Neural crest cell (in vitro differentiated cells): ENCODE measurements at regions not wholly inside any gene's neighbourhood (a gene's known extent, or its start where the extent isn't known, plus 50 kb on each side); places are given as distances from the start of the nearest gene placed in this dataset.

Experiments used
- DNase-seq: peaks from one replicate; pipeline ENCODE4 v3.0.0; 2021; ENCODE audit warnings: low read depth, mixed read lengths, low spot score
- H3K27ac Mint-ChIP-seq: one replicate; pipeline ENCODE4 v1.8.0; 2021; ENCODE audit warnings: mild to moderate bottlenecking, mixed read lengths; ENCODE audit not compliant: unreplicated experiment
- H3K27me3 Mint-ChIP-seq: 2 replicates; pipeline ENCODE4 v1.8.0; 2021; ENCODE audit warnings: low read depth, mild to moderate bottlenecking, mixed read lengths
- H3K36me3 Mint-ChIP-seq: 2 replicates; pipeline ENCODE4 v1.8.0; 2021; ENCODE audit warnings: low read depth, mild to moderate bottlenecking, mixed read lengths
- H3K4me1 Mint-ChIP-seq: 2 replicates; pipeline ENCODE4 v1.8.0; 2021; ENCODE audit warnings: mixed read lengths
- H3K4me3 Mint-ChIP-seq: one replicate; pipeline ENCODE4 v1.8.0; 2021; ENCODE audit warnings: mild to moderate bottlenecking, mixed read lengths
- H3K9me3 Mint-ChIP-seq: 2 replicates; pipeline ENCODE4 v1.8.0; 2021; ENCODE audit warnings: mixed read lengths
- CTCF ChIP-seq: fragments of 200-600 bp; sonication (generic); conservative IDR thresholded peaks from 2 replicates; pipeline ENCODE4 v1.5.0; 2021; ENCODE audit warnings: antibody characterized with exemption, mild to moderate bottlenecking

GRCh38 chr7:54888734-54889082 lies 129.7 kb upstream of the SEC61G start:
- peak overlapping the region; percentile 72 for H3K4me3 Mint-ChIP-seq
- peaks cover 7% of the 10 kb centered on the region for H3K27me3 Mint-ChIP-seq
- DNase-seq = peak; percentile 14
- TF ChIP-seq CTCF = no peak
- H3K4me1 Mint-ChIP-seq = peaks cover 8% of the 10 kb centered on the region
- no peaks in the 10 kb centered on the region for H3K36me3 Mint-ChIP-seq
- H3K9me3 Mint-ChIP-seq = no peaks in the 10 kb centered on the region
- H3K27ac Mint-ChIP-seq = no peak overlapping the region

- DNase-seq = no peak
- H3K27me3 Mint-ChIP-seq = peaks cover 9% of the 10 kb centered on the region
- no peaks in the 10 kb centered on the region for H3K4me1 Mint-ChIP-seq
- H3K9me3 Mint-ChIP-seq = no peaks in the 10 kb centered on the region
- no peaks in the 10 kb centered on the region for H3K36me3 Mint-ChIP-seq
- no peak overlapping the region for H3K27ac Mint-ChIP-seq
- H3K4me3 Mint-ChIP-seq = no peak overlapping the region
- TF ChIP-seq CTCF = no peak
These were observed 120.9 kb upstream of the EGFR start for GRCh38 chr7:54897891-54898290.

- Mint-ChIP-seq H3K4me3 (no peak overlapping the region), H3K27me3 (peaks cover 9% of the 10 kb centered on the region), H3K36me3 (no peaks in the 10 kb centered on the region), H3K27ac (no peak overlapping the region), H3K4me1 (no peaks in the 10 kb centered on the region), H3K9me3 (no peaks in the 10 kb centered on the region)
- DNase-seq = no peak
- TF ChIP-seq CTCF = no peak
These were observed 120.0 kb upstream of the EGFR start for GRCh38 chr7:54898659-54899340.

GRCh38 chr7:54901840-54902239 lies 117.0 kb upstream of the EGFR start:
- no peaks in the 10 kb centered on the region for H3K4me1 Mint-ChIP-seq
- H3K9me3 Mint-ChIP-seq = no peaks in the 10 kb centered on the region
- peaks cover 8% of the 10 kb centered on the region for H3K27me3 Mint-ChIP-seq
- H3K4me3 Mint-ChIP-seq = no peak overlapping the region
- DNase-seq = no peak
- no peak for TF ChIP-seq CTCF
- no peak overlapping the region for H3K27ac Mint-ChIP-seq
- H3K36me3 Mint-ChIP-seq = no peaks in the 10 kb centered on the region

GRCh38 chr7:54904130-54904529 lies 114.7 kb upstream of the EGFR start:
- Mint-ChIP-seq H3K4me3 (no peak overlapping the region), H3K9me3 (no peaks in the 10 kb centered on the region), H3K36me3 (no peaks in the 10 kb centered on the region), H3K4me1 (no peaks in the 10 kb centered on the region), H3K27me3 (peaks cover 2% of the 10 kb centered on the region), H3K27ac (no peak overlapping the region)
- no peak for DNase-seq
- no peak for TF ChIP-seq CTCF
